Left cardiac atrium (tissue), 4 donors: ENCODE measurements at regions not wholly inside any gene's neighbourhood (a gene's known extent, or its start where the extent isn't known, plus 50 kb on each side); places are given as distances from the start of the nearest gene placed in this dataset.
"Not testable (repeated sequence)": the region's sequence is repeated elsewhere in the genome, so short reads cannot be mapped to it uniquely, and the experiment has no call there.

ENCODE experiments used
- ATAC-seq, 2 donors: fragments of 200-7000 bp; cut with Tn5 transposase; one replicate each; pipeline ENCODE4 v1.9.1; 2020; ENCODE audit warnings: mild to moderate bottlenecking in 2 of 2, moderate library complexity in 2 of 2
- DNase-seq: peaks from one replicate; pipeline ENCODE4 v3.0.0-alpha.2; 2020
- intact Hi-C, 2 donors: fragments of 100-400 bp; cut with DNase I; formaldehyde crosslinking; loops; one replicate each; pipeline versions ENCODE4 v1.14.1 to v1.15.1; 2022 to 2023
- donor health status: DM: no; HTN: yes; CAD: no.
- donor health status: DM: no; HTN: yes; CAD: no; lungs with severe emphysema.
- donor health status: DM: yes; HTN: yes; CAD: no.
- donor health status: Dilated cardiomyopathy.

- DNase-seq (no peak), ATAC-seq (no peak)
- intact Hi-C loops = no loop called here
These were observed 260.5 kb upstream of the DDX53 start for GRCh38 chrX:22739276-22739675.

- DNase-seq (no peak), ATAC-seq (no peak)
- intact Hi-C loops = no loop called here
These were observed 258.9 kb upstream of the DDX53 start for GRCh38 chrX:22740836-22741235.

DNA sequence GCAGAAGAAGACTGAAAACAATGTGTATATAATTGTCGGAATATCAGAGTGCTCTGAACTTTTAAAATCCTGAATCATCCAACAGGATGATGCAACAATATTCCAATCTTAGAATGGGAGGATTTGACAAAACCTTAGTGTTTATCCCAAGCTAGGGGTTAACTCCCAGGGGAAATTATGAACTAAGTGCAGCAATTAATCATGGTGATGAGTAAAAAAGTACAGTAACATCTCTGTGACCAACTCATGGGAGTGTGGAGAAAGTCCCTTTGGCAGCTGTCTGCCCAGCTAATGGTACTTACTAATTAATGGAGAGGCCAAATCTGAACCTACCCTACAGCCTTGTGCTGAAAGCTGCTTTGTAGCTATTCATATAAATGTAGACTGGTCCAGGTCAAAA is 257.6 kb upstream of the DDX53 start:
- no peak for DNase-seq
- intact Hi-C loops = no loop called here
- ATAC-seq = no peak

GRCh38 chrX:22746081-22746480 is 253.7 kb upstream of the DDX53 start:
- ATAC-seq (no peak), DNase-seq (no peak)
- intact Hi-C loops = loop anchor here in 1 of 2 donors (5.0 kb wide), 2 partner anchors 609 to 764 kb away; no protein-coding TSS in a partner anchor

- ATAC-seq (peak; percentile 68 to 72), DNase-seq (peak; percentile 25)
- intact Hi-C loops = loop anchor here in 1 of 2 donors (5.0 kb wide), 2 partner anchors 611 to 766 kb away; no protein-coding TSS in a partner anchor
These were observed 251.4 kb upstream of the DDX53 start for GRCh38 chrX:22748093-22748999.

- no peak for DNase-seq
- ATAC-seq = no peak
- intact Hi-C loops = no loop called here
These were observed 240.8 kb upstream of the DDX53 start for GRCh38 chrX:22758807-22759481.

DNA sequence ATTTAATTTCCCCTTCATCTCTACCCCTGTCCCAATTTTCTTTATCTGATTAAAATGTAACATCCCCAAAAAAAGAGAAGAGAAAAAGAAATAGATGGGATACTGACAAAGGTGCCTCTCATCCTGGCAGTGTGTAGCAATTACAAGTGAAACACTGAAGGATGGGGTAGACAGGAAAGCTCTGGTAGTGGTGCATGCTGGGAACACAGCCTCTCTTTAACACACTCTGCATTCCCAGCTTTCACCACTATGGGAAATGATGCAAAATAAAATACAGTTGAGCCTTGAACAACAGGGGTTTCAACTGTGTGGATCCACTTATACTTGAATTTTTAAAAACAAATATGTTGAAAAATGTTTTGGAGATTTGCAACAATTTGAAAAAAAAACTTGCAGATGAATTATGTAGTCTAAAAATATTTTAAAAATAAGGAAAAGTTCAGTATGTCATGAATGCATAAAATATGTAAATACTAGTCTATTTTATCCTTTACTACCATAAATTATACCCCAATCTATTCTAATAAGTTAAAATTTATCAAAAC is 239.2 kb upstream of the DDX53 start:
- intact Hi-C loops = no loop called here
- DNase-seq = no peak
- no peak for ATAC-seq

DNA sequence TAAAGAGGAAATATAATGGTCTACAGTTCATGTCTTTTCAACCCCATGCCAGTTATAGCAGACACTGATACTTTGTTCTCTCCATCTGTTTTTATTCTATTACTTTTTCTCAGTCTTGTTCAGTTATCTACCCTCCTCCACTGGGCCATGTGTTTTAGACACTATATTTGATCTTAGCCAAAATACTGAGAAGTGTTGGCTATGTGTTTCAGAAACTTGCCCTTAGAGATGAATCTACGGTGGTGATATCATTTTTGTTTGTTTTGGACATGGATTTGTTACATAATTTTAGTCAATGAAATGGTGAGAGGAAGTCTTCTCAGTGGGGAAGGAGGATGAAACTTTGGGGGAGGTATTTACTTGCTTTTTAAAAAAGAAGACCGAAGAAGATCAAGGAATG is 211.5 kb upstream of the DDX53 start:
- DNase-seq = no peak
- ATAC-seq = no peak
- intact Hi-C loops = no loop called here

GRCh38 chrX:22795671-22796070 is 204.1 kb upstream of the DDX53 start:
- ATAC-seq = no peak
- intact Hi-C loops = no loop called here

GRCh38 chrX:22800360-22800759 is 199.4 kb upstream of the DDX53 start:
- ATAC-seq = peak in 1 of 2 donors; percentile 50

More at GRCh38 chrX:22795671-22796070, 204.1 kb upstream of the DDX53 start:
- no peak for DNase-seq

GRCh38 chrX:22800806-22801205 is 199.0 kb upstream of the DDX53 start:
- DNase-seq (no peak), ATAC-seq (no peak)
- intact Hi-C loops = no loop called here

More at GRCh38 chrX:22800360-22800759, 199.4 kb upstream of the DDX53 start:
- intact Hi-C loops = no loop called here
- DNase-seq = peak; percentile 23

DNA sequence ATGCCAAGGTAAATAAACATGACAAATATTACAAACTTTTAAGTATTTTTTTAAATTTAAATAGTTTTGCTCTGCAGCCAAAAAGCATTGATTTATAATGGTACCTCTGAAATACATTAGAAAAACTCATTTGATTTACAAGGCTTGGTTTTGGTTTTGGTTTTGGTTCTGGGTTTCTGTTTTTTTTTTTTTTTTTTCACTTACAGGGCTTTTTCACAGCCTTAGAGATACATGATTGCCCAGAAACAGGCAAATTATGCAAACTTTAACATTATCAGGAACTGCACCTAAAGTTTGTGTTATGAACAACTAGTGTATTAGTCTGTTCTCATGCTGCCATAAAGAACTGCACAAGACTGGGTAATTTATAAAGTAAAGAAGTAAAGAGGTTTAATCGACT is 196.4 kb upstream of the DDX53 start:
- DNase-seq (no peak), ATAC-seq (no peak)
- intact Hi-C loops = no loop called here

DNA sequence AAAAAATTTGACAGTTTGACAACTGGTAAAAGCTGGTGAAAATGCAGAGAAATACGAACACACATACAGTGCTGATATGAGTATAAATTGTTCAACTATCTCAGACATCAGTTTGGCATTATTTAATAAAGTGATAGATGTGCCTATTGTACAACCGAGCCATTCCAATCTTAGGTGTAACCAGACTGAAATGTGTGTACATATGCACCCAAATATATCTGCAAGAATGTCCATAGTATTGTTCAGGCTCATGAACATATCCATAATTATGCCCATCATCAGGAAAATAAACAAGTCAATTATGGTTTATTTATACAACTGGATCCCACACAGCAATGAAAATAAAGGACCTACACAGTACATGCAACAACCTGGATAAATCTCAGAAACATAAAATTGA is 188.9 kb upstream of the DDX53 start:
- ATAC-seq = no peak
- intact Hi-C loops = no loop called here
- DNase-seq = no peak

DNA sequence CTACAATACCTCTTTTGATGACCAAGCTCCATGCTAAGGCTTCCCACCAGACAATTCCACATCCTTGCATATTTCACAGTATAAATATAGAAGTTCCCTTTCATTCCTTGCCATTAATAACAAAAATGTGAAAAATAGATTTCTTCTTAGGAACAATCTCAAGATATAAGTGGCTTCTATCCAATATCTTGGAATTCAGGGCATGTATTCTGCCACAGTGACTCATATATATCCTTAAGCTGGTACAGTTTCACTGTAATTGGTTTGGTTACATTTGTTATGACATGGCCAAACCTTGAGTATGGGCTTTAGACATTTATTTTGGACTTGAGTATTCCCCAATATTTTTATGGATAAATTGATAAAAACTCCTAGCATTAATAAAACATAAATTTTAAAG is 181.7 kb upstream of the DDX53 start:
- no peak for ATAC-seq
- intact Hi-C loops = no loop called here
- no peak for DNase-seq

DNA sequence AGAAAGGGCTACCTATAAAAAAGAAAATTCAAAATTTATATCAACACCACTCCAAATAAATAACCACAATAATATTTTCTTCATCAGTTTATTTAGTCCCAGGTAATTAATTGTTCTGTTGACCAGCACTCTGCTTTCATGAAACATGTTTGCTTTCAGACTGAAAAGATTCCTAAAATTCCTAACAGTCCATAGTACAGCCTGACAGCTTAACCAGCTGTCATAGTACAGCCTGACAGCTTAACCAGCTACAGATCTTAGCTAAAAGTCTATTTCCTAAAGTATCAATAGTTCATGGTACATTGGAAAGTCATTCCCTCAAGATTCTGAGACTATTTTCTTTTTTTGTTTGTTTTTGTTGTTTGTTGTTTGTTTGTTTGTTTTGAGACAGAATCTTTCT is 144.1 kb upstream of the DDX53 start:
- ATAC-seq (no peak), DNase-seq (no peak)
- intact Hi-C loops = no loop called here

DNA sequence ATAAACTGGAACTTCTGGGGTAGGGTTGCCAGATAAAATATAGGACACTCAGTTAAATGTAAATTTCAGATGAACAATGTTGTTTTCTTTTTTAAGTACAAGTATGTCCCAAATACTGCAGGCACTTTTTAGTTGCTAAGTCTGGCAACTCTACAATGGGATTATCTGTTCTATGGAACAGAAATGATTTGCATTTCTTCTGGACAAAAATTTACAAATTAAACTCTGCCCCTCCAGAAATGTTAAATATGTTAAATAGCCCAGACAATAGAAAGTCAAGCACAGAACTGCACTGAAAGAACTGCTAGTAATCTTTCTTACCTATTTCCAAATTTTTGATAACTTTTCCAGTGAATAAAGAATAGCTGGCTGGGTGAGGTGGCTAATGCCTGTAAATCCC is 140.1 kb upstream of the DDX53 start:
- ATAC-seq = no peak
- intact Hi-C loops = no loop called here
- no peak for DNase-seq

GRCh38 chrX:22866801-22867200 is 133.0 kb upstream of the DDX53 start:
- DNase-seq, intact Hi-C loops, ATAC-seq: not testable (repeated sequence)

GRCh38 chrX:22882543-22882942 is 117.2 kb upstream of the DDX53 start:
- no peak for DNase-seq
- intact Hi-C loops = no loop called here
- no peak for ATAC-seq

GRCh38 chrX:22889819-22890218 is 109.9 kb upstream of the DDX53 start:
- intact Hi-C loops = no loop called here
- ATAC-seq (no peak), DNase-seq (no peak)

DNA sequence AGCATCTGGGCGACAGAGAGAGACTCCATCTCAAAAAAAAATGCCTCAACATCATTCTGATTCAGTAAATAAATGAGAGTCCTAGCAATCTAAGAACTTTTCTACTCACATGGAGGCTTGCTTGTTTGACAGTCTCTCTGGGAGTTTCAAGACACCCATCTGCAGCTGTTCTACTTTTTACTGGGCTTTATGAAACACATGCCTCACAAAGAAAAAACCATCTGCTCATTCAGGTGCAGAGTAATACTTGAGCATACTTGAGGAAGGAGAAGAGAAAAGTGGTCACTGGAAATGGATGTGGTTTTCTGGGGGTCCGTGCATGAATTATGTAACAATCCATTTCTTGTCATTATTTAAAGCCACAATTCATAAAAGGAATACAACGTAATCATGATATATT is 87.1 kb upstream of the DDX53 start:
- intact Hi-C loops = no loop called here
- no peak for DNase-seq

More for the DNA sequence above, 87.1 kb upstream of the DDX53 start:
- ATAC-seq = no peak
